Progenitor cell of endocrine pancreas (in vitro differentiated cells): ENCODE measurements at regions not wholly inside any gene's neighbourhood (a gene's known extent, or its start where the extent isn't known, plus 50 kb on each side); places are given as distances from the start of the nearest gene placed in this dataset.
A peak's percentile ranks its signal among the peaks of the same experiment; 100 is the strongest.
"Not testable (repeated sequence)": the region's sequence is repeated elsewhere in the genome, so short reads cannot be mapped to it uniquely, and the experiment has no call there.

Experiments used
- DNase-seq: peaks from one replicate; pipeline ENCODE4 v3.0.0; 2021; ENCODE audit warnings: low spot score; ENCODE audit not compliant: unreplicated experiment
- H3K27ac Mint-ChIP-seq: 2 replicates; pipeline ENCODE4 v1.8.0; 2021; ENCODE audit warnings: mild to moderate bottlenecking, moderate library complexity, mixed read lengths
- H3K27me3 Mint-ChIP-seq: 2 replicates; pipeline ENCODE4 v1.8.0; 2021; ENCODE audit warnings: mixed read lengths
- H3K36me3 Mint-ChIP-seq: 2 replicates; pipeline ENCODE4 v1.8.0; 2022; ENCODE audit warnings: mixed read lengths; ENCODE audit not compliant: insufficient read depth
- H3K4me1 Mint-ChIP-seq: 2 replicates; pipeline ENCODE4 v1.8.0; 2021; ENCODE audit warnings: low read depth, mixed read lengths
- H3K4me3 Mint-ChIP-seq: 2 replicates; pipeline ENCODE4 v1.8.0; 2021; ENCODE audit warnings: low read depth, mild to moderate bottlenecking, moderate library complexity, mixed read lengths
- H3K9me3 Mint-ChIP-seq: 2 replicates; pipeline ENCODE4 v1.8.0; 2021; ENCODE audit warnings: low read depth, mixed read lengths
- CTCF ChIP-seq: fragments of 200-600 bp; sonication (generic); IDR thresholded peaks from one replicate; pipeline ENCODE4 v1.5.0; 2021; ENCODE audit warnings: antibody characterized with exemption, mild to moderate bottlenecking; ENCODE audit not compliant: unreplicated experiment

- no peak for DNase-seq
- peaks cover 3% of the 10 kb centered on the region for H3K4me1 Mint-ChIP-seq
These were observed 334.0 kb upstream of the FSIP2 start for GRCh38 chr2:185404578-185404977.

DNA sequence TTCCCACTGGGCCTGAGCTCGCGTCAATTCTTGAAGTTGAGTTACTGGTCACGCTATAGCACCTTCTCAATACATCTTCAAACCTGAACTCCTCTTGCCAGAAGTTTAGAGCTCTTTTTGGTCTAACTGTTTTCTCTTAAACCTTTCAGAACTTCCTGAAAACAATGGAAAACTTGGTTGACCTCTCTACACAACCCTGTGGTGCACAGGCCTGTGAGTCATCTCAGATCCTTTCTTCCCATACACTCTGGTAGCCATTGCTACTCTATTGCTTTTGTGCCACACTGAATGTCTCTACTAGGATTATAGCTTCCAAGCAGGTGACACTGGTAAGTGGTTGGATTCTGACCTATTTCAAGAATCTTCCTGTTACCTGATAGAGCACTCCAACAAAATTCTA lies 321.5 kb upstream of the FSIP2 start:
- H3K4me1 Mint-ChIP-seq, result no peaks in the 10 kb centered on the region
- DNase-seq, result no peak
- H3K36me3 Mint-ChIP-seq, result peaks cover 2% of the 10 kb centered on the region
- H3K27me3 Mint-ChIP-seq, result no peaks in the 10 kb centered on the region
- H3K27ac Mint-ChIP-seq, result no peak overlapping the region
- no peak for TF ChIP-seq CTCF
- peaks cover 15% of the 10 kb centered on the region for H3K9me3 Mint-ChIP-seq
- no peak overlapping the region for H3K4me3 Mint-ChIP-seq

More at GRCh38 chr2:185404578-185404977, 334.0 kb upstream of the FSIP2 start:
- Mint-ChIP-seq H3K9me3 (no peaks in the 10 kb centered on the region), H3K36me3 (no peaks in the 10 kb centered on the region), H3K4me3 (no peak overlapping the region), H3K27ac (no peak overlapping the region), H3K27me3 (no peaks in the 10 kb centered on the region)
- no peak for TF ChIP-seq CTCF

DNA sequence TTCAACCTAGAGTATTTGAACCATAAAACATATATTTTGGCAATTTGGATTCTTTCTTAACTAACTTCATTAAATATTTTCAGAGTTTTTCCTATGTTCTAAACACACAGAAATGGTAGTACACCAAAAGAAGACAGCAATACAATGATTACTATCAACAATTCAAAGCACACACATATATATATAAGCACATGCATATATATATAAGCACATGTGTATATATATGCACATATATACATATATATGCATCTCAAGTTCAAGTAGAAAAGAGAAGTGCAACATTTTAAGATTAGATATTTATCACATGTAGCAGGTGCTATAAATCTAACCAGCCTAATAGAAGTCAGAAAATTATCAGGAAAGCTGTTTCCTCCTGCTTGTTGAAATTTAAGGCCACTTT lies 320.9 kb upstream of the FSIP2 start:
- no peaks in the 10 kb centered on the region for H3K27me3 Mint-ChIP-seq
- TF ChIP-seq CTCF, result no peak
- no peaks in the 10 kb centered on the region for H3K4me1 Mint-ChIP-seq
- H3K4me3 Mint-ChIP-seq, result no peak overlapping the region
- H3K27ac Mint-ChIP-seq, result no peak overlapping the region
- H3K36me3 Mint-ChIP-seq, result peaks cover 2% of the 10 kb centered on the region
- H3K9me3 Mint-ChIP-seq, result peaks cover 15% of the 10 kb centered on the region
- DNase-seq, result no peak

GRCh38 chr2:185424958-185425629 lies 313.5 kb upstream of the FSIP2 start:
- Mint-ChIP-seq H3K27ac (peak overlapping the region; percentile 99), H3K4me1 (peaks cover 18% of the 10 kb centered on the region), H3K4me3 (peak overlapping the region; percentile 92)
- DNase-seq, result peak; percentile 52
- H3K9me3 Mint-ChIP-seq, H3K27me3 Mint-ChIP-seq, H3K36me3 Mint-ChIP-seq: not testable (repeated sequence)

GRCh38 chr2:185428000-185428399 lies 310.6 kb upstream of the FSIP2 start:
- peak overlapping the region; percentile 29 for H3K4me3 Mint-ChIP-seq
- DNase-seq, result no peak
- no peak for TF ChIP-seq CTCF
- no peaks in the 10 kb centered on the region for H3K27me3 Mint-ChIP-seq
- H3K9me3 Mint-ChIP-seq, result no peaks in the 10 kb centered on the region
- no peak overlapping the region for H3K27ac Mint-ChIP-seq
- H3K36me3 Mint-ChIP-seq, result peaks cover 9% of the 10 kb centered on the region
- peaks cover 18% of the 10 kb centered on the region for H3K4me1 Mint-ChIP-seq

- Mint-ChIP-seq H3K4me3 (no peak overlapping the region), H3K27ac (no peak overlapping the region), H3K9me3 (peaks cover 4% of the 10 kb centered on the region), H3K27me3 (no peaks in the 10 kb centered on the region), H3K36me3 (peaks cover 12% of the 10 kb centered on the region), H3K4me1 (peaks cover 8% of the 10 kb centered on the region)
- no peak for DNase-seq
- no peak for TF ChIP-seq CTCF
These were observed 304.8 kb upstream of the FSIP2 start for GRCh38 chr2:185433824-185434223.
